Activated naive CD8-positive, alpha-beta T cell (primary cell): ENCODE measurements at regions not wholly inside any gene's neighbourhood (a gene's known extent, or its start where the extent isn't known, plus 50 kb on each side); places are given as distances from the start of the nearest gene placed in this dataset.

Source experiments
- H3K27ac Mint-ChIP-seq: one replicate; pipeline ENCODE4 v1.8.0; 2021; ENCODE audit warnings: mixed read lengths
- H3K27me3 Mint-ChIP-seq: one replicate; pipeline ENCODE4 v1.8.0; 2021; ENCODE audit warnings: mixed read lengths
- H3K36me3 Mint-ChIP-seq: one replicate; pipeline ENCODE4 v1.8.0; 2021; ENCODE audit warnings: mixed read lengths
- H3K4me1 Mint-ChIP-seq: one replicate; pipeline ENCODE4 v1.8.0; 2021; ENCODE audit warnings: low read depth, mixed read lengths
- H3K4me3 Mint-ChIP-seq: one replicate; pipeline ENCODE4 v1.8.0; 2021; ENCODE audit warnings: mild to moderate bottlenecking, mixed read lengths
- H3K9me3 Mint-ChIP-seq: one replicate; pipeline ENCODE4 v1.8.0; 2021; ENCODE audit warnings: low read depth, mixed read lengths

DNA sequence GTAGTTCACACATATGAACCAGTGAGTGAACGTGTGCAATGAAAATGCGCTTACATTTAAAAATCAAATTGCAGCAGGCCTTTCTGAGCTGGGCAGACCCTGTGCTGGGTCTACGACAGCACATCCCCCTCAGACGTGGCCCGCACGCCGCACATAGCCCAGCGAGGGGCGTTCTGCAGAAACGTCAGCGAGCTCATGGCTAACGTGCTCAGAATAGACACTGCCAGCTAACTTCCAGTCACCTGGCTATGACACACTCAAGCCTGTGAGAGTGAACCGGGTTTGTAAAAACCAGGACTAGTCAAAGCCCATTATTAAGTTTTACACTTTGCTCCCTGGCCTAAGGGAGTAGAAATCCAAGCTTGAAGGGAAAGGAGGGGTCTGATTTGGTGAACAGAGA, 108.1 kb upstream of the INSIG1 start:
- peaks cover 8% of the 10 kb centered on the region for H3K36me3 Mint-ChIP-seq
- H3K4me3 Mint-ChIP-seq, result no peak overlapping the region
- peaks cover 8% of the 10 kb centered on the region for H3K9me3 Mint-ChIP-seq
- peaks cover 14% of the 10 kb centered on the region for H3K4me1 Mint-ChIP-seq
- no peak overlapping the region for H3K27ac Mint-ChIP-seq
- peaks cover 7% of the 10 kb centered on the region for H3K27me3 Mint-ChIP-seq

DNA sequence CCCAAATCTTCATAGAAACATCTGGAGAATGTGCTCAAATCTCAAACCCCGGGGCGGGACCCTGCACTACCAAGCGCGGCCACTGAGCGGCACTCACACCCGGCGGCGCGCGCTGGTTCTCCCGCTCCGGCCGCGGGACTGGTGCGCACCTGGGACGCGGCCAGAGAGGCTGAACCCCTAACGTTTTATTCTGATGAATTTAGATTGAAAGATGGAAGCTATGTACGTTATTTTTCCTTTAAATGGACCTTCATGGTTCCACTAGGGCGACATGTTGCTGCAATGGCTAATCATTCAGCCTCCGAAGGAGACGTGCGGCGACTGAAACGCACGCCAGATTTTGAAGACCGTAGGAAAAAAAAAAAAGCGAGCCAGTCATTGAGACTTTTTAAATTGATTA, 107.0 kb upstream of the INSIG1 start:
- Mint-ChIP-seq H3K36me3 (peaks cover 4% of the 10 kb centered on the region), H3K27me3 (peaks cover 2% of the 10 kb centered on the region), H3K27ac (no peak overlapping the region), H3K9me3 (peaks cover 2% of the 10 kb centered on the region), H3K4me1 (peaks cover 14% of the 10 kb centered on the region), H3K4me3 (no peak overlapping the region)

DNA sequence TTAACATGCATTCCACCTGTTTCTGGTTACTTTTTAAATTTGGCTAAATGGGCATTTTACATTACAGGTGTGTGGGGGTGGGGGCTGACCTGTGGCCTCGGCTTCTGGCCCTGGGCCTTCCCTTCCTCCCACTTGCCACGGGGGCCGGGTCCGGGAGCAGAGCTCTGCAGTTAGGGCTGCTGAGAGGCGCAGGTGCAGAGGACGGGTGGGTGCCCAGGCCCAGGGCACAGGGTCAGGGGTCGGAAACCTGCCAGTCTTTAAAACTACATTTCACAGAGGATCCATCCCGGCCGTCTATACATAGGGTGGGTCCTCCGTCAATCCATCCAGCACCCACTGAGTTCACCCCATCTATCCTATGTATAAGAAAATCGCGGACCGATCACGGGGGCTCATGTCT, 106.5 kb upstream of the INSIG1 start:
- Mint-ChIP-seq H3K9me3 (peaks cover 4% of the 10 kb centered on the region), H3K4me3 (no peak overlapping the region), H3K27ac (no peak overlapping the region), H3K36me3 (peaks cover 5% of the 10 kb centered on the region), H3K4me1 (peaks cover 14% of the 10 kb centered on the region), H3K27me3 (peaks cover 2% of the 10 kb centered on the region)

DNA sequence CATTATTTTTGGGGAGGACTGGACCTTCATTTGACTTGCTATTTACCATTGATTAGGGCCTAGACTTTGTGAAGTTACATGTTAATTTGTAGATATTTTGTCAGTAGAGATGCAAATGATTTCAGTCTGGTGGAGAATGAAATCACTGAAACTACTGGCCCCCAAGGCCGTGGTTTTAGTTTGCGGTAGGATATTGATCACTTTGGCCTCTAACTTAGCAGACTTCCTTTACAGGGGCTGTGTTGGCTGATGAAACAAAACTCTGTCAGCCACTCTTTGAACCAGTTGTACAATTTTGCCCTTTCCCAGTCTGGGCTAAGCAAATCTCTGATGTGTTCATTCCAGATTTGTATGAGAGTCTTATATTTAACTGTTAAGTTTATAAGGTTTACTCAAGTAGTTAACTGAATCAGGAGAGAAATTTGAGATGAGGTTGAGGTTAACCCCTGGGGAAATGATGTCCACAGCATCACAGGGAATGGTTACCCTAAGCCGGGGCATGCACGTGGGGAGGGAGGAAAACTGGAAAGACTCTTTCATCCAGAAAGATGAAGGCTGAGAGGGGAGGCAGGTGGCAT, 105.7 kb upstream of the INSIG1 start:
- peaks cover 8% of the 10 kb centered on the region for H3K9me3 Mint-ChIP-seq
- peaks cover 2% of the 10 kb centered on the region for H3K27me3 Mint-ChIP-seq
- H3K4me1 Mint-ChIP-seq, result peaks cover 14% of the 10 kb centered on the region
- no peak overlapping the region for H3K27ac Mint-ChIP-seq
- H3K36me3 Mint-ChIP-seq, result peaks cover 4% of the 10 kb centered on the region
- H3K4me3 Mint-ChIP-seq, result no peak overlapping the region

DNA sequence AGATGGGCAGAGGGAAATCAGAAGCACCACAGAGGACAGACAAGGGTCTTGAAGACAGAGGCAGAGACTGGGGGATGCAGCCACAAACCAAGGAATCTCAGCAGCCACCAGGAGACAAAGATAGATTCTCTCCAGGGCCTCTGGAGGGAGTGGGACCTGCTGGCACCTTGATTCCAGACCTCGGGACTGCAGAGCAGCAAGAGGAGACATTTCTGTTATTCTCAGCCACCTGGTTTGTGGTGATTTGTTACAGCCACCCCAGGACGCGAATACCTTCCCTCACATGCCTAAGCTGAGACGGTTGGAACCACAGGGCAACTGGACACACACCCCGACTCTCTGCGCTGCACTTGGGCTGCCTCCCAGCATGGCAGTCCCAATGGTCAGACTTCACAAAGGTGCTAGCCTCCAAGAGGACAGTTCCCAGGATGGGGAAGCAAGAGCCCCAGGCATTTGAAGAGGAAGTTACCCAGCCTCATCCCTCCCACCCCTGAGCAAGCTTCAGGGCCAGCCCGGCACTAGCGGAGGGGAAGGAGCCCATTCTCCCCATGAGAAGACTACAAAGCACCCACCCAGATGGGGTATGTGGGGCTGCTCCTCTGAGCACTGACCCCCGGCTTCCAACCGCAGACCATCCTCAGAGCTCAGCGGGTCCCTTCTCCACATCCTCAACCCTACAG, 104.6 kb upstream of the INSIG1 start:
- Mint-ChIP-seq H3K4me3 (no peak overlapping the region), H3K27ac (no peak overlapping the region), H3K9me3 (peaks cover 13% of the 10 kb centered on the region), H3K36me3 (peaks cover 6% of the 10 kb centered on the region), H3K27me3 (peaks cover 2% of the 10 kb centered on the region), H3K4me1 (peaks cover 21% of the 10 kb centered on the region)

DNA sequence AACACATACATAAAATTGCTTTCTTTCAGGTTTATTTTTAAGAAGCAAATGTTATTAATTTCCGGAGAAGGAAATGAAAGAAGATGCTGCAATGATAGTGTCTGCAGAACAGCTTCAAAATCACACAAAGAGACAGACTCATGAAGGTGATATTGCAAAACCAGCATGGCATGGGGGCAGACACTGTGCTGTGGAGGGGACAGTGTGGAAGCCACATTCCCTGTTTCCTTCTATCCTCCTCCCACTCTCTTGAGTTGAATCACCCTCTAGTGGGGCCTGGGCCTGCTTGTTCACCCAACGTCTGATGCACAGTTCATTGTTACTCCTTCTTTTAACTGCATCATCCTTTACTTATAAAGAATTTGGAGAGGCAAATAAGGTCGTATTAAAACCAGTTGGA, 104.0 kb upstream of the INSIG1 start:
- no peak overlapping the region for H3K27ac Mint-ChIP-seq
- H3K4me1 Mint-ChIP-seq, result peaks cover 23% of the 10 kb centered on the region
- H3K36me3 Mint-ChIP-seq, result peaks cover 6% of the 10 kb centered on the region
- no peaks in the 10 kb centered on the region for H3K27me3 Mint-ChIP-seq
- peaks cover 13% of the 10 kb centered on the region for H3K9me3 Mint-ChIP-seq
- H3K4me3 Mint-ChIP-seq, result no peak overlapping the region

DNA sequence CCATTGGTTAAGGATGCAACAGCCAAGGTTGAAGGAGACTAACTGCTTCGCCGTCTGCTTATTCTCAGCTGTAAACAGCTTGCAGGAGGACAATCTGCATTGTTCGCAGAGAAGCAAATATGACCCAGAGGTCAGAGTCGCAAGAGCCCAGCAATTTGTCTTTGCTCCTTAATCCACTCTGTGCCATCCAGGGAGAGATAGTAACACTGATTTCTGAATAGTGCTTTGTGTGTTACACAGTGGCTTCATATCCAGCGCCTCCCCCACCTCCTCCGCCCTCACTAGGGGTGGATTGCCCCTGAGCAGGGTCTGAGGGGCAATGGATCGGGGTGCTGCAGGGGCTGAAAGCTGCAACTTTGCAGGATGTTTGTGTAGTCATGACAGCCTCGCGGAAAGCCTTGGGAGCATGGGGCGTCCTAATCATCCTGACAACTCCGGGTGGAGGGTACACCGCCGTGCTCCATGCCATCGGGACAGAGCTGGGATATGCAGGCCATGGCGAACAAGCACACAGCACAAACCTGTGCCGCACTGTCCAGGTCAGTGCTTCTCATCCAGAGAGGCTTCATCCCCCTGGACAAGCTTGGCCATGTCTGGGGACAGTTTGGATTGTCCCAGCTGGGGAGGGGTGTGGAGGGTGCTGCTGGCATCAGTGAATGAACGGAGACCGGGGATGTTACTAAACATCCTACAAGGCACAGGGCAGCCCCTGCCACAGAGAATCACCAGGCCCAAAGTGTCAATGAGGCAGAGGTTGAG, 103.1 kb upstream of the INSIG1 start:
- Mint-ChIP-seq H3K9me3 (peaks cover 13% of the 10 kb centered on the region), H3K36me3 (peaks cover 6% of the 10 kb centered on the region), H3K27ac (no peak overlapping the region), H3K4me1 (peaks cover 32% of the 10 kb centered on the region), H3K4me3 (no peak overlapping the region), H3K27me3 (no peaks in the 10 kb centered on the region)

DNA sequence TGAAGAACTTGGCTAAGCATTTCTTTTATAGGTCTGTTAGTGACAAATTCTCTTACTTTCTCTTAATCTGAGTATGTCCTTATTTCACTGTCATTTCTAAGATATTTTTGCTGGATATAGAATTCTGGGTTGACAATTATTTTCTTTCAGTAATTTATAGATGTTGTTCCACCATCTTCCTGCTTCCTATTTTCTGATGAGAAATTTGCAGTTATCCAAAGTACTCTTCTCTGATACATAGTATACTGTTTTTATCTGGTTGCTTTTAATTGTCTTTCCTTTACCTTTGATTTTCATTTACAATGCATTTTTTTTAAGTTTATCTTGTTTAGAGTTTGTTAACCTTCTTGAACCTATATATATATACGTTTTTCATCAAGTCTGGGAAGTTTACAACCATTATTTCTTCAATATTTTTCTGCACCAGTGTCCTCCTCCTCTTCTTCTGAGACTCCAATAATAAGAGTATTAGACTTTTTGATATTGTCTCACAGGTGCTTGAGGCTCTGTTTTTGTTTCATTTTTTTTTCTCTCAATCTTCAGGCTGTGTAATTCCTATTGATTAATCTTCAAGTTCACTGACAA, 101.6 kb upstream of the INSIG1 start:
- no peak overlapping the region for H3K4me3 Mint-ChIP-seq
- H3K36me3 Mint-ChIP-seq, result peaks cover 6% of the 10 kb centered on the region
- H3K27ac Mint-ChIP-seq, result peak overlapping the region; percentile 3
- H3K9me3 Mint-ChIP-seq, result peaks cover 13% of the 10 kb centered on the region
- H3K27me3 Mint-ChIP-seq, result no peaks in the 10 kb centered on the region
- H3K4me1 Mint-ChIP-seq, result peaks cover 35% of the 10 kb centered on the region

DNA sequence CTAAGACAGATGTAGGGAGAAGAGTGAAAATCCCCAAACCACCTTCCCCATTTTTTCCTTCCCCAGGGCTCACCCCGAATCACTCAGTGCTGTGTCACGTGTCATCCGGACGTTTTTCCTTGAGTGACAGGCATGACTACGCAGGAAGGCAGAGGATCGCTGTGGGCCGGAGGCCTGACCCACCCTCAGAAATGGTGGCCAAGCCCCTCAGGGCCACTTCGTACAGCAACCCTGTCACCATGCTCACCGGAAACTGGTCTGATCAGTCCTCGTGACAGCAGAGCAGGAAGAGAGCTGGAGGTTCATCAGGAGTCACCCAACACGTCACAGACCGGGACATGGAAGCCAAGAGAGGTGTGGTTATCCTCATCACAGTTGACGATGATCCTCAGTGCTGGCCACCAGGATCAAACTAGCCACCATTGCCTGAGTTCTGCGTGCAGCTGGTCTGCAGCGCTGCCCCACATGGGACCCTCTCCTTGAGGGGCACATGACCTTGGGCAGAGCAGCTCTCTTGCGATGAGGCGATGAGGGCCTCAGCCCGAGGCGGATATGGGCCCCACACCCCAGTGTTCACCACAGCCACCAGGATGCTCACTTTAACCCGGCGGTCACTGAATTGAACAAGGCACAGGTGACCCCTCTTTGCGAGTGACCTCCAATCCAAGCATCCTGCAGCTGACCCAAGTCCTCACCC, 99.3 kb upstream of the INSIG1 start:
- peaks cover 6% of the 10 kb centered on the region for H3K36me3 Mint-ChIP-seq
- peaks cover 13% of the 10 kb centered on the region for H3K9me3 Mint-ChIP-seq
- peak overlapping the region; percentile 80 for H3K27ac Mint-ChIP-seq
- peaks cover 28% of the 10 kb centered on the region for H3K4me1 Mint-ChIP-seq
- no peaks in the 10 kb centered on the region for H3K27me3 Mint-ChIP-seq
- H3K4me3 Mint-ChIP-seq, result peak overlapping the region; percentile 53

GRCh38 chr7:155198901-155199845, 98.5 kb upstream of the INSIG1 start:
- Mint-ChIP-seq H3K4me3 (peak overlapping the region; percentile 42), H3K27me3 (no peaks in the 10 kb centered on the region)

DNA sequence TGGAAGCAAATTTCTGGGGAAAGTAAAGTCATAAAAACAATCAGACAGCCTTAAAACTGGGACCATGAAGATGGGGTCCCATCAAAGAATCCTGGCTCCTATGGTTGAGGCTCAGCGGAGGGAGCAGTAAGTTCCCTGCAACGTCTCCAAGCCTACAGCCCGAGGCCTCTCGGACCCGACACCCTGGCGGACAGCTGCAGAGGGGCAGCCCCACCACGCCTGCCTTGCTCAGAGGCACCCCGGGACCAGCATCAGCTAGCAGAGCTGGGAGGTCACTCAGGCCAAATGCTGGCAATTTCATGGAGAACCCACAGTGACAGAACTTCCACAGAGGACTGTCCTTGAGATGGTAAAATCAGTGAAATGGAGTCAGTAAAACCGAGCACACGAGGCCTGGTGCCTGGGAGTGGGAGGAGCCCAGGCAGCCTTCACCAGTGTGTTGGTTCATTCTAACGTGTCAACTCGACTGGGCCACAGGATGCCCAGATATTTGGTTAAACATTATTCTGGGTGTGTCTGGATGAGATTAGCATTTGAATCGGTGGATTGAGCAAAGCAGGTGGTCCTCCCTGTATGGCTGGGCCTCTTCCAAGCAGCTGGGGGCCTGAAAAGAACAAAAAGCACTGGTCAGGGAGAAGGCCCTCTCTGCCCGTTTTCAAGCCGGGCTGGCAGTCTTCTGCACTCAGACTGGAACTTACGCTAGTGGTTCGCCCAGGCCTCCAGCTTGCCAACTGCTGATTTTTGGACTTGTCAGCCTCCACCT, 96.2 kb upstream of the INSIG1 start:
- no peaks in the 10 kb centered on the region for H3K27me3 Mint-ChIP-seq
- H3K36me3 Mint-ChIP-seq, result peaks cover 2% of the 10 kb centered on the region
- peak overlapping the region; percentile 61 for H3K27ac Mint-ChIP-seq
- no peak overlapping the region for H3K4me3 Mint-ChIP-seq
- peaks cover 9% of the 10 kb centered on the region for H3K9me3 Mint-ChIP-seq
- peaks cover 44% of the 10 kb centered on the region for H3K4me1 Mint-ChIP-seq

More at GRCh38 chr7:155198901-155199845, 98.5 kb upstream of the INSIG1 start:
- H3K9me3 Mint-ChIP-seq, result peaks cover 13% of the 10 kb centered on the region
- H3K27ac Mint-ChIP-seq, result peak overlapping the region; percentile 80
- peaks cover 6% of the 10 kb centered on the region for H3K36me3 Mint-ChIP-seq
- peaks cover 28% of the 10 kb centered on the region for H3K4me1 Mint-ChIP-seq

DNA sequence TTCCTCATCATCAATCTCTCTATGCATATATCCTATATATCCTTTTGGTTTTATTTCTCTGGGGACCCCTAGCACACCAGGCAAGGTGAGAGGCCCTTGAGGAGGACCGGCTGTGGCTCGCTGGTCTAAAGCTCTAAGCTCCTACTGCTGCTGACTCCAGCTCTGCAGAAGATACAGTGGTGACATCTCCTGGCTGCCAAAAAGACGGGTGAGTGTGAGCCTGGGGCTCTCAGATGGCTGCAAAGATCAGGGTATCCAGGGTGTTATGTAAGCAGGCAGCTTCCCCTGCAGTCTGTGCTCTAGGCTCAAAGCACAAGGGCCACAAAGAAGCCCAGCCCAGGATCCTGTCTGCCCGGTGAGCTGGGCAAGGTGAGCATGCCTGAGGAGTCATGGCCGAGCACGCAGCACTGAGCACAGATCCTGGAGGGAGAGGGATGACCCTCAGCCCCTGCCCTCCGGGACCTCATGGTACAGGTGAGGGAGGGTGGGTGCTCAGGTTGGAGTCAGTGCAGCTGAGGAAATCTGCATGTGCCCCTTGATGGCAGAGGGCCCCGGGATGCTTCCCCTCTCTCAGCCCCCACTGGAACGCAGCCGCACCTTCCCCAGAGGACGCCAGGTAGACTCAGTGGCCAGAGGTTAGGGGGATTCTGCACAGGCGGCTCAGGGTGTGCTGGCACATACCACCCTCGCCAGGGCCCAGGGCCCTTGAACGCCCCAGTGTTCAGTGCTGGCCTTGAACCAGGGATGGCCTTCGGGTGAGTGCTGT, 95.4 kb upstream of the INSIG1 start:
- no peak overlapping the region for H3K4me3 Mint-ChIP-seq
- peak overlapping the region; percentile 62 for H3K27ac Mint-ChIP-seq
- H3K9me3 Mint-ChIP-seq, result peaks cover 5% of the 10 kb centered on the region
- no peaks in the 10 kb centered on the region for H3K27me3 Mint-ChIP-seq
- H3K36me3 Mint-ChIP-seq, result peaks cover 2% of the 10 kb centered on the region
- H3K4me1 Mint-ChIP-seq, result peaks cover 50% of the 10 kb centered on the region
